PFSK-1 (cell line): ENCODE measurements at regions not wholly inside any gene's neighbourhood (a gene's known extent, or its start where the extent isn't known, plus 50 kb on each side); places are given as distances from the start of the nearest gene placed in this dataset.

Experiments
- FOXP2 ChIP-seq: optimal IDR thresholded peaks from 2 replicates; pipeline ENCODE3; 2011; ENCODE audit warnings: borderline replicate concordance, control low read depth, inconsistent platforms; ENCODE audit not compliant: insufficient read depth; ENCODE audit errors: extremely low read length, extremely low read depth
- POLR2AphosphoS5 ChIP-seq: IDR thresholded peaks from 2 replicates; pipeline ENCODE4 v1.6.1; 2012; ENCODE audit warnings: low read depth, mild to moderate bottlenecking, control low read depth, low read length, moderate library complexity
- SIN3A ChIP-seq: IDR thresholded peaks from 2 replicates; pipeline ENCODE4 v1.6.1; 2012; ENCODE audit warnings: mild to moderate bottlenecking, low read length, moderate library complexity, borderline replicate concordance; ENCODE audit not compliant: insufficient read depth
- TAF1 ChIP-seq: IDR thresholded peaks from 2 replicates; pipeline ENCODE4 v1.6.1; 2012; ENCODE audit warnings: low read length, control low read depth, borderline replicate concordance; ENCODE audit not compliant: insufficient read depth
- TF ChIP-seq, protein P1 (sequence below), 2 experiments: IDR thresholded peaks; 2 replicates each; pipeline versions ENCODE4 v1.6.1 to v1.8.0; 2011 to 2012; ENCODE audit warnings: low read depth in 2 of 2, low read length in 2 of 2, control low read depth in 1 of 2, inconsistent platforms in 1 of 2, mild to moderate bottlenecking in 1 of 2, moderate library complexity in 1 of 2; ENCODE audit not compliant: insufficient read depth in 1 of 2

GRCh38 chr7:119344466-119344865 lies 928.5 kb upstream of the KCND2 start:
- no peak for TF ChIP-seq TAF1
- TF ChIP-seq SIN3A, result no peak
- TF ChIP-seq, protein P1, sequence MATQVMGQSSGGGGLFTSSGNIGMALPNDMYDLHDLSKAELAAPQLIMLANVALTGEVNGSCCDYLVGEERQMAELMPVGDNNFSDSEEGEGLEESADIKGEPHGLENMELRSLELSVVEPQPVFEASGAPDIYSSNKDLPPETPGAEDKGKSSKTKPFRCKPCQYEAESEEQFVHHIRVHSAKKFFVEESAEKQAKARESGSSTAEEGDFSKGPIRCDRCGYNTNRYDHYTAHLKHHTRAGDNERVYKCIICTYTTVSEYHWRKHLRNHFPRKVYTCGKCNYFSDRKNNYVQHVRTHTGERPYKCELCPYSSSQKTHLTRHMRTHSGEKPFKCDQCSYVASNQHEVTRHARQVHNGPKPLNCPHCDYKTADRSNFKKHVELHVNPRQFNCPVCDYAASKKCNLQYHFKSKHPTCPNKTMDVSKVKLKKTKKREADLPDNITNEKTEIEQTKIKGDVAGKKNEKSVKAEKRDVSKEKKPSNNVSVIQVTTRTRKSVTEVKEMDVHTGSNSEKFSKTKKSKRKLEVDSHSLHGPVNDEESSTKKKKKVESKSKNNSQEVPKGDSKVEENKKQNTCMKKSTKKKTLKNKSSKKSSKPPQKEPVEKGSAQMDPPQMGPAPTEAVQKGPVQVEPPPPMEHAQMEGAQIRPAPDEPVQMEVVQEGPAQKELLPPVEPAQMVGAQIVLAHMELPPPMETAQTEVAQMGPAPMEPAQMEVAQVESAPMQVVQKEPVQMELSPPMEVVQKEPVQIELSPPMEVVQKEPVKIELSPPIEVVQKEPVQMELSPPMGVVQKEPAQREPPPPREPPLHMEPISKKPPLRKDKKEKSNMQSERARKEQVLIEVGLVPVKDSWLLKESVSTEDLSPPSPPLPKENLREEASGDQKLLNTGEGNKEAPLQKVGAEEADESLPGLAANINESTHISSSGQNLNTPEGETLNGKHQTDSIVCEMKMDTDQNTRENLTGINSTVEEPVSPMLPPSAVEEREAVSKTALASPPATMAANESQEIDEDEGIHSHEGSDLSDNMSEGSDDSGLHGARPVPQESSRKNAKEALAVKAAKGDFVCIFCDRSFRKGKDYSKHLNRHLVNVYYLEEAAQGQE (IDR thresholded peaks at IDR 0.05; ENCODE audit: insufficient read depth in 1 of 2, low read depth in 2 of 2, low read length in 2 of 2), result no peak
- no peak for TF ChIP-seq FOXP2
- TF ChIP-seq POLR2AphosphoS5, result no peak

DNA sequence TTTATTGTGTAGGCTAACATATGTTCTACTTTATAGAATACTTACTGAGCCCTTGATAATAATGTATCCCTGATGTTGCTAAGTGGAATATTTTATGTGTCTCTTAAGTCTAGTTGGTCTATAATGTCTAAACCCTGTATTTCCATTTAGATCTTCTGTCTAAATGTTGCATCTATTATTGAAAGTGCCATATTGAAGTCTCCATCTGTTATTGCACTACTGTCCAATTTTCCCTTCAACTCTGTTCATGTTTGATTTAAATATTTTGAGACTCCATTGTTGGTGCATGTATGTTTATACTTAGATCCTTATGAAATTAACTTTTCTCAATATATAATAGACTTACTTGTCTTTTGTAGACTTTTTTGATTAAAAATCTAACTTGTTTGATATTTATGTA lies 924.5 kb upstream of the KCND2 start:
- TF ChIP-seq POLR2AphosphoS5, result no peak
- TF ChIP-seq FOXP2, result no peak
- no peak for TF ChIP-seq SIN3A
- TF ChIP-seq TAF1, result no peak
- TF ChIP-seq, protein P1 (IDR thresholded peaks at IDR 0.05; ENCODE audit: insufficient read depth in 1 of 2, low read depth in 2 of 2, low read length in 2 of 2), result no peak

- TF ChIP-seq POLR2AphosphoS5 (no peak), SIN3A (no peak), TAF1 (no peak), FOXP2 (no peak)
- TF ChIP-seq, protein P1 (IDR thresholded peaks at IDR 0.05; ENCODE audit: insufficient read depth in 1 of 2, low read depth in 2 of 2, low read length in 2 of 2), result no peak
These were observed 922.6 kb upstream of the KCND2 start for GRCh38 chr7:119350334-119350733.

DNA sequence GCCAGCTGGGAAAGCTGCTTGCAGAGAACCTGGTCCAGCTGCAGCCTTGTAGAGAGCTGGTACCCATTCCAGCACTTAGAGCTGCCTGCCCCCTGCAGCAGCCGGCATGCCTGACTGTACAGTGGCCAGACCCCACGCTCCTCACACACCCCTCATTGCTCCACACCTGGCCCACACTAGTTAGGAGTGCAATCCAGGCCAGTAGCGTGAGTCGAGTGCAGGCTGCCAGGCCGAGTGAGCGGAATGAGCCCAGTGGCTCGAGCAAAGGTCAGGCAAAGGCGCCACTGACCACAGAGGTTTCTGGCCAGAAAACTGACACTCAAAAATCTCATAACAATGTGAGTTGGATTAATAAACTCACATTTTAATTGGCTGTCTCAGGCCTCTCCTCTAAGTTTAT lies 921.7 kb upstream of the KCND2 start:
- no peak for TF ChIP-seq POLR2AphosphoS5
- TF ChIP-seq TAF1, result no peak
- TF ChIP-seq, protein P1 (IDR thresholded peaks at IDR 0.05; ENCODE audit: insufficient read depth in 1 of 2, low read depth in 2 of 2, low read length in 2 of 2), result no peak
- TF ChIP-seq FOXP2, result no peak
- TF ChIP-seq SIN3A, result no peak

- TF ChIP-seq FOXP2 (no peak), POLR2AphosphoS5 (no peak), TAF1 (no peak), SIN3A (no peak)
- TF ChIP-seq, protein P1 (IDR thresholded peaks at IDR 0.05; ENCODE audit: insufficient read depth in 1 of 2, low read depth in 2 of 2, low read length in 2 of 2), result no peak
These were observed 898.5 kb upstream of the KCND2 start for GRCh38 chr7:119374436-119374835.
